HL-60 (cell line): ENCODE measurements at regions not wholly inside any gene's neighbourhood (a gene's known extent, or its start where the extent isn't known, plus 50 kb on each side); places are given as distances from the start of the nearest gene placed in this dataset.

Experiments
- DNase-seq, 2 experiments: peaks; one replicate each; pipeline ENCODE4 v3.0.0-alpha.2; 2010 to 2020; ENCODE audit warnings: low read depth in 1 of 2, low spot score in 1 of 2
- H3K27ac ChIP-seq: fragments of 250-450 bp; sonication (Bioruptor Pico); replicated peaks from 2 replicates; pipeline ENCODE4 v1.5.1; 2020; ENCODE audit warnings: mild to moderate bottlenecking, moderate library complexity
- H3K27me3 ChIP-seq: fragments of 250-450 bp; sonication (Bioruptor Pico); 2 replicates; pipeline ENCODE4 v1.5.1; 2021; ENCODE audit warnings: mild to moderate bottlenecking, moderate library complexity; ENCODE audit not compliant: insufficient read depth, poor library complexity, severe bottlenecking
- H3K4me3 ChIP-seq: replicated peaks from 2 replicates; pipeline ENCODE4 v1.5.1; 2011; ENCODE audit warnings: mild to moderate bottlenecking, control low read depth, low read length; ENCODE audit not compliant: insufficient read depth
- GABPA ChIP-seq: IDR thresholded peaks from 2 replicates; pipeline ENCODE4 v1.6.1; 2012; ENCODE audit warnings: low read depth
- POLR2AphosphoS5 ChIP-seq: IDR thresholded peaks from 2 replicates; pipeline ENCODE4 v1.6.1; 2012; ENCODE audit warnings: low read depth
- REST ChIP-seq: IDR thresholded peaks from 2 replicates; pipeline ENCODE4 v1.6.1; 2012; ENCODE audit warnings: low read depth; ENCODE audit not compliant: insufficient replicate concordance
- SPI1 ChIP-seq: IDR thresholded peaks from 2 replicates; pipeline ENCODE4 v1.6.1; 2012; ENCODE audit warnings: low read depth, mild to moderate bottlenecking, borderline replicate concordance
- TF ChIP-seq, protein P1 (sequence below): IDR thresholded peaks from one replicate; pipeline ENCODE4 v1.5.1; 2011; ENCODE audit warnings: low read length, control low read depth, inconsistent platforms; ENCODE audit not compliant: insufficient read depth

DNA sequence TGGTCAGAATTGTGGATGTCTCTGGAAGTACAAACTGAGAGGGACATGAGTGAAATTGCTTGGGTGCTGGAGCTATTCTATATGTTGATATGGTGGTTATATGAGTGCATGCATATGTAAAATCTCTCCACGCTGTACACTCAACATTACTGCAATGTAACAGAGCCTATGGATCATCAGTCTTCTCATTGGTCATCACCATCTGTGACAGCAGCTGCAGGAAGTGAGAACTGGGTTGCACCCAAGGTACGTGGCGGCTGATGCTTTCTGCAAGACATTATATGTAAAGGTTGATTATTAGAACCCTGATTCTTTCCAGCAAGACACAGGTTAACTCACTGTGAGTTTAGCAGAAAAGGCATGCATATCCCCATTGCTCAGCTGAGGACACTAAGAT lies 387.1 kb downstream of the OMA1 start:
- no peak overlapping the region for H3K4me3 ChIP-seq
- H3K27ac ChIP-seq = no peak overlapping the region
- H3K27me3 ChIP-seq = no peaks in the 10 kb centered on the region
- no peak for DNase-seq
- TF ChIP-seq SPI1 (no peak), POLR2AphosphoS5 (no peak), GABPA (no peak), REST (no peak)
- TF ChIP-seq, protein P1, sequence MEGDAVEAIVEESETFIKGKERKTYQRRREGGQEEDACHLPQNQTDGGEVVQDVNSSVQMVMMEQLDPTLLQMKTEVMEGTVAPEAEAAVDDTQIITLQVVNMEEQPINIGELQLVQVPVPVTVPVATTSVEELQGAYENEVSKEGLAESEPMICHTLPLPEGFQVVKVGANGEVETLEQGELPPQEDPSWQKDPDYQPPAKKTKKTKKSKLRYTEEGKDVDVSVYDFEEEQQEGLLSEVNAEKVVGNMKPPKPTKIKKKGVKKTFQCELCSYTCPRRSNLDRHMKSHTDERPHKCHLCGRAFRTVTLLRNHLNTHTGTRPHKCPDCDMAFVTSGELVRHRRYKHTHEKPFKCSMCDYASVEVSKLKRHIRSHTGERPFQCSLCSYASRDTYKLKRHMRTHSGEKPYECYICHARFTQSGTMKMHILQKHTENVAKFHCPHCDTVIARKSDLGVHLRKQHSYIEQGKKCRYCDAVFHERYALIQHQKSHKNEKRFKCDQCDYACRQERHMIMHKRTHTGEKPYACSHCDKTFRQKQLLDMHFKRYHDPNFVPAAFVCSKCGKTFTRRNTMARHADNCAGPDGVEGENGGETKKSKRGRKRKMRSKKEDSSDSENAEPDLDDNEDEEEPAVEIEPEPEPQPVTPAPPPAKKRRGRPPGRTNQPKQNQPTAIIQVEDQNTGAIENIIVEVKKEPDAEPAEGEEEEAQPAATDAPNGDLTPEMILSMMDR = no peak

- Histone ChIP-seq H3K27me3 (no peaks in the 10 kb centered on the region), H3K4me3 (no peak overlapping the region), H3K27ac (no peak overlapping the region)
- no peak for DNase-seq
- TF ChIP-seq REST (no peak), SPI1 (no peak), GABPA (no peak), POLR2AphosphoS5 (no peak)
- TF ChIP-seq, protein P1 = no peak
Measured at GRCh38 chr1:58158506-58159433, 387.8 kb downstream of the OMA1 start.

- Histone ChIP-seq H3K27ac (no peak overlapping the region), H3K27me3 (no peaks in the 10 kb centered on the region), H3K4me3 (no peak overlapping the region)
- DNase-seq = no peak
- TF ChIP-seq POLR2AphosphoS5 (no peak), REST (no peak), SPI1 (no peak), GABPA (no peak)
- TF ChIP-seq, protein P1 = no peak
Measured at GRCh38 chr1:58158016-58158415, 388.5 kb downstream of the OMA1 start.
